Hematopoietic multipotent progenitor cell treated with erythropoietin and hydrocortisone succinate and interleukin-3 and kit ligand, for 6 days (in vitro differentiated cells): ENCODE measurements at regions not wholly inside any gene's neighbourhood (a gene's known extent, or its start where the extent isn't known, plus 50 kb on each side); places are given as distances from the start of the nearest gene placed in this dataset.

Source experiments
- DNase-seq: peaks from one replicate; pipeline ENCODE4 v3.0.0-alpha.2; 2015

DNA sequence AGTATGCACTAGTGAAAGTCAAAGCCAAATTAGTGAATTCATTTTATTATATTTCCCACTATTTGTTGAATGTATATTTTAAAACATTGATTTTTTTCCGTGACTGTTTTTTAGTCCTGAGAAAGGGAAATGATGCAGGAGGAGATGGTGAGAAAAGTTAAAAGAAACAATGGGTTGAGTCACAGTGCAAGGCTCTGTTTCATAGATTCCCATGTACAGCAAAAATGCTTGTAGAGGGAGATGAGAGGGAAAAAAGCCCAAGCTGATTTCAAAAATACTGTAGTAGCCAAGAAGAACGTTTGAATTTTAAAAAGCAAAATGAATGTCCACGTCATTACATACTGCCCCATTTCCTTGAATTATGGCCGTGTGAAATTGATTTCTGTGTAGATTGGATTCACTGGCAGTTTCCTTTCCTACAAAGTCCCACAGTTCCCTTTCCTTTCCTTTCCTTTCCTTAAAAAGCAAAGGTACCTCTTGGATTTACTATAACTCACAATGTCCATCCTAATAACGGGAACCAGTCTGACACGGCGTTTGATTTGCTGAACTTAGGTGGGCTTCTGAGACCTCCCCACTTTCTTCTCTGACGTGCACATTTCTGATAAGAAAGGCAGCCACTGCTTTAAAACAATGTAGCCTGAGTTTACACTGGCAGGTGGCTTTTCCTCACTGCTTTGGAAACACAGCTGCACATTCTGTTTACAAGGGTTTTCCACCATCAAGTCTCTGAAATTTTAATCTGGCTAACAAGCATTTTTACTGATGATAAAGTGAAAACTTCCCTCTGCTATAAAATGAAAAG is 63.7 kb downstream of the SPCS3 start:
- DNase-seq, result no peak

DNA sequence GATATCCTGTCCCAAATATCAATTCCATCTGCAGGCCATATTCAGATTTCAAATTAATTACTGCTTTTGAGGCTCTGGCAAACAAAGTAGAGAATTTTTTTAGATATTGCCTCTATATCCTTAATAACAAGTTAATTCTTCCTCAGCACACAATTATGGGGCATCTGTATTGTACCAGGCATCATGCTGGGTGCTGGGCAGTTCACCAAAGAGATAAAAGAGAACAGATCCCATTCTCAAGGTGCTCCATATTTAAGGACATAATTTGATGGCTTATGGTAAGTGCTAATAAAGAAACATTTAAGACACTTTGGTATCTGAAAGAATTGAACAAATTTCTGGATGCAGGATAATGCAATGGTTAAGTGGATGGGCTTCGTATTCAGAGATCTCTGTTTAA is 65.8 kb downstream of the SPCS3 start:
- DNase-seq, result no peak

DNA sequence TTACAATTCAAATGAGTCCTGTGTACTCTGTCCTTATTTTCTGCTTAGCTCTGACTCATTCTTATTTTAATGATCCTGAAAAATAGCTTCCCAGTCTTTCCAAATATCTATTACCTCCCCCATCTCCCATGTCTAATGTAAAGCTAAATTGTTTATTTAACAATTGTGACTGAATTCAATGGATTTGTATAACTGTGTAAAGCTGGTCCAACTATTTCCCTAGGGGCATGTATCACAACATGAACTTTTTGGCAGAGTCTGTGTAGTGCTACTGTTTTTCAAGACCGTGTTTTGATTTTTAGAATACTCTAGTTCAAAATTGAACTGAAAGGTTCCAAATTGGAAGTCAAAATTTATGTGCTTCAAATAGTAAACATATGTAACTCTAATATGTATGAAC is 67.8 kb downstream of the SPCS3 start:
- no peak for DNase-seq

DNA sequence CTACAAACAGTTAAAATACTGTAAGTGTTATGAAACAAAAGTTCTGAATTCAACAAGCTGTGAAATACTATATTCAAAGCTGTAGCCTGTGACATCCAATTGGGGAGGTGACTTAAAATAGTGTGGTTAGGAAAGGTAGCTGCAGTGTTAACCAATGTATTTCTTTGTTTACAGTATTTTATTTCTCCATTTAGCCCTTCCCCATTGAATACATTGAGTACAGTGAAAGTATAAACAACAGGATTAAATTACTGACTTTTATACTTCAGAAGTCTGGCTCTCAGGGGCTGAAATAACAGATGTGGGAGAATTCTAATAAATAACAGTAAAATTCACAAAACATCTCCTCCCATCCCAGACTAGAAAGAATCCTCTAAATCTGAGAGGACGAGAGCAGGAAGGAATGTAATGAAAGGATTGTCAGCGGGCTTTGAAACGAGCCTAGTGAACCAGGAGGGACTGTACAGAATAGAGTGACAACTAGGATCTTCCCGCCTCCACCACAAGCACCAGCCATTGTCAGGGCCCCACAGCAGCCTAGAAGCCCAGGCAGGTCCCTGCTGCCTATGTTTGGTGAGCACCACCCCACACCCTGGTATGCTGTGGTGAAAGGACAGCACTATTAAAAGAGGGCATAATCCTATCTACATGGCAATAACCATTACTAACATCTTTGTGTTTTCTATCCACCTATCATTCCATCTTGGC is 73.7 kb downstream of the SPCS3 start:
- no peak for DNase-seq

DNA sequence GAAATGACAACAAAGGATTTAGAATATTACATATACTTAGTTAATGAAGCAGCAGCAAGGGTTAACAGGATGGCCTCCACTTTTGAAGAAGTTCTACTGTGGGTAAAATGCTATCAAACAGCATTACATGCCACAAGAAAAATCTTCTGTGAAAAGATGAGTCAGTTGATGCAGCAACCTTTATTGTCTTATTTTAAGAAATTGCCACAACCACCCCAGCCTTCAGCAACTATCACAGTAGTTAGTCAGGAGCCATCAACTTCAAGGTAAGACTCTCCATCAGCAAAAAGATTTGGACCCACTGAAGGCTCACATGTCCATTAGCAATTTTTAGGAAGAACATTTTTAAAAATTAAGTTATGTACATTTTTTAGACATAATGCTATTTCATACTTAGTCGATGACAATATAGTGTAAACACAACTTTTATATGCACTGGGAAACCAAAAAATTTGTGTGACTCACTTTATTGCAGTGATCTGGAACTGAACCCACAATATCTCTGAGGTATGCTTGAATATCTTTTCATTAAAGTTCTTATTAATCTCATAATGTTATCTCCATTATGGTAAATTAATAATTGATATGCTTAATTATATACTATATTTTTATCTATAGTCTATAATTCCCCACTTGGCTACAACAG is 81.2 kb downstream of the SPCS3 start:
- DNase-seq, result no peak

DNA sequence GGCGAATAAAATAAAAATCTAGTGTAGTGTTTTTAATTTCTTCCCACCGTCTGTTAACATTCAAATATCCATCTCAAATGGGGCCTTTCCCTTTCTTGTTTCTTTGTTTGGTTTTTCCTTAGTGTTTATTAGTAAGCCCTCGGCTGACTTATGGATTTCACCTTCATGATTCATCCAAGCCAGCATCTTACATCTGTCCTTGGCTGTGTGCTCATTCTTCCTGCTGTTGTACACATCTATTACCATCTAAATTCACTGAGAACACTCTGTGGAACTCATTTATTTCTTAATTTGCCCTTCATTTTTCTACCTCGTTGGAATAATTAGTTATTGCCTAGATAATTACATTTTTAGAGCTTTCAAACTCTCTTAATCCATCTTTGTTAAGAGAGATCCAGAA is 84.9 kb downstream of the SPCS3 start:
- no peak for DNase-seq

DNA sequence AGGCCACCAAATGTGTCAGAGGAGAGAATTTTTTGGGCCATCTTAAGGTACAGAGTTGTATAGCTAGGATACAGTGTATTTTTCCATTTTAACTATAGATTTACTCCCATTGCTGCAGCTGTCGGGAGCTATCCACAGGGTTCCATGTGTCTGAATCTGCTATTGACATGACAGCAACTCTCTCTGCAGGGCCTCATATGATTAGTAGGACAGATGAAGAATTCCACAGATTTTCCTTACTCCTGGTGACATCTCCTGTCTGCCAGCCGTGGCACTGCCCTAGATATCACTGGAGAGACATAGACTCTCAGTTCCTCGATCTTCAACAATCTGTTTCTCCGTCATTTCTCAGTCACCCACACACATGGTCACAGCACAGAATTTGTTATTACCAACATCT is 86.5 kb downstream of the SPCS3 start:
- DNase-seq, result no peak

DNA sequence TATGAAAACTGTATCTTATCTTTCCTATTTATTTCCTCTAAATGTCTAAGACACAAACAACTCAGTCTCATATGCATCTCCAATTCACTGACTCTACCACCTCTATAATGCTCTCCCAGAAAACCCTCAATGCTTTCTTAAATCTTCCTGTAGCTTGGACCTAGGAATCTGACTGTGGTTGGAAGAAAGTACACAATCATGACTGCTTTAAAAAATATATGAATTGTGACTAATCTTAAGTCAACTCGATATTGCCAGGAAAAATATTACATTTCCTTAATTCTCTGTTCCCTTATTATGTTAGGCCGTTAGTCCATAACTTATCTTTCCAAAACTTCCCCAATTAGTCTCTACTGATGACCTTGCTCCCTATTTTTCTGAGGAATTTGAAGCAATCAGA is 87.0 kb downstream of the SPCS3 start:
- no peak for DNase-seq

DNA sequence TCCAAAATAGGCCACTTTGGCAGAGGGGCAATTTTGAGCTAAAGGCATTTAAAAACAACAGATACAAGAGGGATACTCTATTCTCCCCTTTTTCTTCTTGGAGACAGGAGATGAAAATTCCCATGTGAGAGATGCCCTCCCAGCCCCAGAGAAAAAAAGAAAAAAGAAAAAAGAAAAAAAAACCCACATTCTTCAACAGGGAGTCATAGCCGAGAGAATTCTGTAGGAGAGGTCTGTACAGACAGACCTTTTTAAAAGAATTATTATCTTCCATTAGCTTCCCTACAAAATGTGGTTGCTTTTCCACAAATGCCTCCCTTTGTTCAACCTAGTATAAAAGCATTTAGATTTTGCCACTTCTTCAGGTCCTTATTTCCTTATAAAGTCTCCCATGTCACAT is 89.9 kb downstream of the SPCS3 start:
- DNase-seq, result no peak

DNA sequence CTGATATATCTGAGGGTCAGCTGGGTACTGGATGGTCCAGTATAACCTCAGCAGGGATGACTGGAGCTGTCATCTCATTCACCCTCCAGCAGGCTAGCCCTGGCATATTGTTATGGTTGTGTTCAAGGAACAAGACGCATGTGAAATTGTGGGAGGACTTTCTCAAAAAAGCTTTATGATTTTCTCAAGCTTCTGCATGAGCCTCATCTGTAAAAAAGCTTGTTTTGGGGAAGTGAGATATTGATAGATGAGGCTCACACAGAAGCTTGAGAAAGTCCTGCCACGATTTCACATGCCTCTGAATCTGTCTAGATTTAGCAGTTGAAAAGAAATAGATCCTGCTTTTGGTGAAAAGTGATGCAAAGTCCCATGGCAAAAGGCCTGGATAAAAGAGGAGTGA is 93.4 kb downstream of the SPCS3 start:
- DNase-seq, result no peak

DNA sequence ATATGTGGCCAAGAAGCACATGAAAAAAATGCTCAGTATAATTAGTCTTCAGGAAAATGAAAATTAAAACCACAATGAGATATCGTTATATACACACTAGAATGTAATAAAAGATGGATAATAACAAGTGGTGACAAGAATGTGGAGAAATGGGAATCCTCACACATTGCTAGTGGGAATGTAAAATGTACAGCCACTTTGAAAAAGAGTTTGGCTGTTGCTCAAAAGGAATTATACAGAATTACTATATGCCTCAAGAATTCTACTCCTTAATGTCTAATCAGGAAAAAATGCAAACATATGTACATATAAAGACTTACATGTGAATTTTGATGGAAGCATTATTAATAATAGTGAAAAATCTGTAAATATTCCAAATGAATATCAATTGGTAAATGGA is 102.2 kb downstream of the SPCS3 start:
- no peak for DNase-seq

DNA sequence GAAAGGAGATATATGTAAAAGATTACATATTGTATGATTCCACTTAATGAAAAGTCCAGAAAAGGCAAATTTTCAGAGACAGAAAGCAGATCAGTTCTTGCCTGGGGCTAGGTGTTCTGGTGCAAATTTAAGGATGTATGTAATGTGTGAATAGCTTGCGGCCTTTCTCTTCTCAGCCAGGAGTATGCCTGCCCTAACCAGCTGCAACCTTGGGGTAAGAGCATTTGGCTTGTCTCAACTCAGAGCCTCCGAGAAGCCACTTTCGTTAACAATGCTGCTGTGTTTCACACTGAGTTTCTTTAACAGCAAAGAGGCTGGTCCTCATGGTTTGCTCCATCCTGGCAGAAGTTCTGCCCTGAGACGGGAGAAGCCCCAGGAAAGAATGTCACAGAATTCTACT is 102.7 kb downstream of the SPCS3 start:
- DNase-seq, result no peak

DNA sequence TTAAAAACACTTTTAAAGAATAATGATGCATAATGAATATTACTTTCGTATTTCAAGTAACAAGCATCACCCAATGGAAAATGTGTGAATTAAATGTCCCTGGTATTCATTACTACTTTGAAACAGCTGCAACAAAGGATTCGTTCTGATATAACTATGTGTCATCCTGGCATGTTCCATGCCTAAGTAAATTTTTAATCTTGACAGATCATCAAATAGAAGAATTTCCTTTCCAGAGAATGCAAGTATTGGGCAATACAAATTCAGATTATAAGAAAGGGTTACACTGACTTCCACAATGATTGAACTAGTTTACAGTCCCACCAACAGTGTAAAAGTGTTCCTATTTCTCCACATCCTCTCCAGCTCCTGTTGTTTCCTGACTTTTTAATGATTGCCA is 105.3 kb downstream of the SPCS3 start:
- DNase-seq, result no peak

DNA sequence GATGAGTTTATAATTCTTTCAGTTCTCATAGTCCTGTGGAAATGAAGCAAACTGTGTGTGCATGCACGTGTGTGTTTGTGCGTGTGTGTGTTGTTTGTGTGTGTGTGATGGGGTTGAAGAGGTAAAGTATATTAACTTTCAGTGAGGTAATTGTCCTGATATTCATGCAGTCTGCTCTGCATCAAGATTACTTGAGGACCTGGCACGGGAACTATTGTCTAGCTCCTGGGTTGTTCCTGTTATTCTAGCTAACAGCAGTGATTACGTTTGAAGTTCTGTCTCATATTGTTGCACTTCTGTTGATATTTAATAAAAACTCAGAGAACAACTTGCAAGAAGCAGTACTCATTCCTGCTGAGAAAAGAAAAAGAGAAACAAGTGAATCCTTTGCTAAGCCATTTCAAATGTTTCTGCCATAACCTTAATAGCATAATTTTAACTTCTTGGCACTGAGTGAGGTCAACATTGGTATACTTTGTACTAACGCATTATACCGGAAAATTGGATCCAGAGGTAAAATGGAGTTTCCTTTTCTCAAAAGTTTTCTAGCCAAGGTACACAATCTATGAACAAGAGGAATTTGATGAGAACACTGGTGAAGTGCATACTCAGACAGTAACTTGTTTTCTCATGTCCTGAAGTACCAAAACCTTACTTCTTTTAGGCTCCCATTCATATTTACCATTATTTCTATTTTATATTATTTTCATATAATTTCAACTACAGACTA is 113.2 kb downstream of the SPCS3 start:
- DNase-seq, result no peak

DNA sequence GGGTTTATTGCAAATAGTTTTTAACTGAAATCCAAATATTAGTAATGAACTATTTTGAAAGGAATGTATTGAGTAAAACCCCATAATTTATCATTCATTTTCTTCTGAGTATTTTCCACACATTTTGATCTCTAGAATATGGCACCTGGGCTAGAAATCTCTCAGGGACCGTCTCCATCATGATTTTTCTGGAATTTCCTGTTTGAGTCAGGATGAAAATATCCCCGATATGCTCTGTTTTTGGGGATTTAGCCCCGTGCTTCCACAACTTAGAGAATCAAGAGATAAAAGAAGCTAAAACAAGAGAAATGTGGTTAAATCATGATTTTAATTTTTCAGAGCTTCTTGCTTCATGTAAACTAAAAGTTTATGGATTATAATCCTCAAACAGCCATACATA is 114.2 kb downstream of the SPCS3 start:
- DNase-seq, result no peak

DNA sequence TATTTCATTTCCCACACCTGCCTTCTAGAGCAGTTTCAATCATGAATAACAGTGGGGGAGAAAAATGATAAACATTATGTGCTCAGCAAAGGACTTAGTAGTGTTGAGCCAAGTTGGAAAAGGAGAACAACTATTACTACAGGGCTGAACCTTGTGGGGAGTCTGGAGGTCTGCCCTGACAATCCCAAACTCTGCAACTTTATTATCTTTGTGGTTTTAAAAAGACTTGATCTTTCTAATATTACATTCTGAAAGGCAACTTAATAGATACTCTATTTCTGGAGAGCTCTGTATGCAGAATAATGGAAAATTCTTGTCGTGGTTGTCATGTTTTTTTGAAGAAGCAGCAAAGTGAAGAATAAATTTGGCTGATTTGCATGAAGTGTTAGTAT is 116.1 kb downstream of the SPCS3 start:
- no peak for DNase-seq

DNA sequence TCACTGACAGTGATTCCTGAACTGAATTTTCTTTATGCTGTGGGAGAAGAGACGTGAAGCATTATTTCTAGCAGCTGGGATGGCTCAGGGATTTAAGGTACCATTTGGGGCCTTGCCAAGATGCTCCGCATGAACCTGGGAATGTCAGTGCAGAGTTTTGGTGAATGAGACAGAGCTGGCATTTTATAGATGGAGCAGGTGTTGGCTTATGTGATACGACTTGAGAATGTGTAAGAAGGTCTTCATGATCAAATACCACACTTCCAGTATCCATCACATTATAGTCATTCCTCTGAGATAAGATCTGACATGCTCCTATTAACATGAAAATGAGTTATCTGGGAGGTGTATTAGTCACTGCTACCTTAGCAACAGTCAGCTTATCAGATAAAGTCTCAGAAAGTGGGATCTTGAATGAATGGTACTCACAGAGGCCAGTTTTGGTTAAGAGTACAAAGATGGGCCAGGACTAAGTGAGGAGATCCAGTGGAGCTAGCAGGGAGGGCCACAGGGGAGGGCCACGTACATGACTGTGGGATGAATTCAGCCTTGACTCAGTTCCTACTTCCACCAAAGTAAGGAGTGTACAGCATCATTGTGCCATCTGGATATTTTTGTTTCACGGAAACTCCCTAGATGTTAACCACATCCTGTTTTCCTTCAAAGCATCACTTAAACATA is 116.7 kb downstream of the SPCS3 start:
- no peak for DNase-seq

DNA sequence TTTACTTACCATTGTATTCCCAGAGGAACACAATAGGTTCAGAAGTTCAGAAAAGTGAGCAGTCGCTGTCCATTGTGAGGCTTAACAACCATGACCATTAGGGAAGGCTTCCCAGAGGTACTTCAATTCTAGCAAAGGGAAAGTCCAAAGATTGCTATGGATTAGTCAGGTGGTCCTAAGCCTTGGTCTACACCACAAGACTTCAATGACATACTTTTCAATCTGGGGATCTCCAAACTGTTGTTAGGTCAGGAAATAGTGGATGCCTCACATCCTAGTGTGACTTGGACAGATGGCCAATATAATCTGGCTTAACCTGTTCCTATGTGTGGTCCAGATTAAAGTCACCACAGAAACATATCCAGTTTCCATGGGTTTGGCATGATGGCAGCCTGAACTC is 118.0 kb downstream of the SPCS3 start:
- no peak for DNase-seq

DNA sequence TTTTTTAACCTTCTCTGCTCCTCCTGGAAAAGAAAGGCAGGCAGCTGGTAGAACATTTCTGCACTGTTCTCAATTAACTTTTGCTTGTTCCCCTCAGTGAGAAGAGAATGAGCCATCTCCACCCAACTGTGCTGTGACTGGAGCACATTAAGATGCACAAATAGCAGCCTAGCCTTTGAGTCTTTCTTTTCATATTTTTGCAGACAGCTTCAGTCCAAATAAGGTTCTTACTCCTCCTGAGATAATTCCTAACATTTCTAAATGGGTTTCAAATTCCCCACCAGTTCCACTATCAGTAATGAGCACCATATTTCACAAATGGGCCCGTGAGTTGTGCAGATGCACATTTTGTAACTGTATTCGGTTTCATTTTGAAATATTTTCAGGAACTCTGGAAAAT is 118.6 kb downstream of the SPCS3 start:
- DNase-seq, result no peak

DNA sequence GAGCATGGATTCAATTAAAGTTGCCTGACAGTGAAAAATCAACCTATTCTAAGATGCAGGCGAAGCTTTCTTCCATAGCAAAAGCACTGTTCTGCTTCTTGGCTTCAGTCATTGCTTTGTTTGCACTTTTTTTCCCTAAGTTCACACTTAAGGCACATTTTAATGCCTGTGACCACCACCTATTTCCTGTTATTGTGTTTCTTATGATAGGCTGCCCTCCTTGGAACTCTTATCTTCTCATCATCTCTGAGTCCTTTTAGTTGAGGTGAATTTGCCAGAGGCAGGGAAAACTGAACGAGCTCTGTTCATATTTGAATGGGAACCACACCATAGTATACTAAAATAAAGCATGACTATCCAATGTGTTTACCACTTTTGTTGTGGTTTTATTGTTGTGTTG is 119.8 kb downstream of the SPCS3 start:
- DNase-seq, result no peak

DNA sequence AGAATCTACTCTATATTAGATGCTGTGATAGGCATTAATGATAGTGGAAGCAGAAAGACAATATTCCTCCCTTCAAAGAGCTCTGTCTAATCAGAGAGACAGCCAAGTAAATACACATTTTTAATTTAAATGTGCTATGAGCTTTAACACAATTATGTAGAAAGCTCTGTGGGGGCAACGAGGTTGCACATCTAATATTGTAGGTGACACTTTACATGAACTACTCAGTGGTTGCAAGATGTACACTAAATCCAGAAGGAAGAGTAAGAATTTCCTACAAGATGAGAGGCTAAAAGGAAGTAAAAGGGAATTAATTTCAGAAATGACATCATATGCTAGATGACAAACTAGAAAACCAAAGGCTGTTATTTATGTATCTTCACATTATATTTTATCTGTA is 120.9 kb downstream of the SPCS3 start:
- no peak for DNase-seq

DNA sequence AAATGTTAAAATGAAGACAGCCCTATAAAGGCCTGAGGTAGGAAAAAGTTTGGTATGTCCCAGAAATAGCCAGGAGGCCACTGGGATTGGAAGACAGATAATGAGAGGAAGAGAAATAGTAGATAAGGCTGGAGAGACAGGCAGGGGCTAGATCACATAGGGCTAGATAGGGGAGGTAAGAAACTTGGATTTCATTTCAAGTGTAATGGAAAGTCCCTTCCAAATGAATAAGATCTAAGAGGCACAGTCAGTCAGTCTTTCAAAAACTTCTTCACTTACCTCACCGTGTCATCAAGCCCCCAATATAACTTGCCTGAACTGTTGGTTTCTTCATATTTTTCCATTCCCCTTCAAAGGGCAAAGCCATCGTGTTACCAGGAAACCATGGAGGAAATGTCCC is 121.8 kb downstream of the SPCS3 start:
- no peak for DNase-seq

DNA sequence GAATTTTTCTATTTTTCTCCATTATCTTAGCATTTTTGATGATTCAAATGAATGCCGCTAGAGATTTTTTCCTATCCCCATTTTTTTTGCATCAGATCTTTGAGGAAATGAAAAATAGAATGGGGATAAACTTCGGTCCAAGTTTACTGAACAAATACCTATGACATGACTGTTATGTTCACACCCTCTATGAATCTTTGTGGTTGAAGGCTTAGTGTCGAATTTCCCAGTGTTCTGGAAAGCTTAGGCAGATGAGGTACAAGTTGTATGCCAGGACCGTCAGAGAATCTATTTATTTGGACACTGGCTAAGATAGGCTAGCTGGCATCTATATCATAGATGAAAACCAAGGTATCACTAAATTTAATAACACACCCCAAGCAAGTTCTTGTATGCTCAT is 123.4 kb downstream of the SPCS3 start:
- DNase-seq, result no peak
